ENCODE measurements at regions not wholly inside any gene's neighbourhood (a gene's known extent, or its start where the extent isn't known, plus 50 kb on each side); places are given as distances from the start of the nearest gene placed in this dataset.
A peak's percentile ranks its signal among the peaks of the same experiment; 100 is the strongest.

DNA sequence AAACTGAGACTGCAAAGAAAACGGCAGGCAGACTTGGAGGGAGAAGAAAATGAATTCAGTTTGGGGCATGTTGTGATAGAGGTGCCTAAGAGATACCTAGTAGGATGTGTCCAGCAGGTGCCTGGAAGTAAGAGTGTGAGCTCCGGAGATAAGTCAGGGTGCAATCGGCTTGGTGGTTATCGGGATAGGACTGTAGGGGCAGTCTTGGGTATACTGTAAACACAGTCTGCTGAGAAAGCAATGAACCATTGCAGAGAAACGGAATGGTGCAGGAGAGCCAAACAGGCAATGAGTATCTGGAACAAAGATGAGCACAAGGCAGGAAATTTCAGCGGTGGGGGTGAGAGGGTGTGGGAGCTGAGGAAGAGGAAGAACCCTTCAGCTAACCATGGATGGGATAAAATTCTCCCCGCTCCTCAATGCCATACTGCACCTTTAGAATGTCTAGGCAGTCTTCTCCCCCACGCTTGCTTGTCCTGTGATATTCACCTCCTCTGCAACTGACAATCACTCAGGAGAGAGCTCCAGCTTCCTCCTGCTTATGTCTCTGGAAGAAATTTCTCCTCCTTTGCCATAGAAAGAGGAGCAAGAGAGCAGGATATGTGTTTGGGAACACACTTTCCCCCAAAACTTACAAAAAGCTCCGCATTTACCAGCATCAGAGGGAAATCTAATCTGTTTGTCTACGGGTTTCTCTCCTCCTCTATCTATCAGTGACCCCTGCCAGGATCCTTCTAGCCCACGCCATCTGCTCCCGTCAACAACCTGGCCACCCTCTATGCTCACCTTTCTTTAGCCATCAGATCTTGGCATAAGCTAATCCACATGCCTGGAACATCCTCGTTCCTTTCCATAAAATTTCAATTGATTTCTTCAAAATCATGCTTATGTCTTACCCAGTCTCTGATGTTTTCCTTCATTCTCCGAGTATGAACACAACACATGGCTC is 381.7 kb upstream of the JARID2 start:
- Histone ChIP-seq H3K9ac (ENCODE audit: extremely low read depth, insufficient read length, low read length) (no peak overlapping the region), H3K18ac (ENCODE audit: insufficient read length, low read depth, low read length) (no peak overlapping the region), H2BK120ac (ENCODE audit: low read depth, low read length, poor library complexity, severe bottlenecking) (no peak overlapping the region), H3K4me2 (ENCODE audit: insufficient read depth, insufficient read length, low read length) (no peak overlapping the region), H3K4me1 (ENCODE audit: insufficient read depth, low read length) (peaks cover 14% of the 10 kb centered on the region), H4K20me1 (ENCODE audit: control insufficient read depth, insufficient read depth, insufficient read length) (no peaks in the 10 kb centered on the region), H3T11ph (ENCODE audit: low read length) (no peak overlapping the region), H3K4ac (ENCODE audit: low read depth, low read length) (no peak overlapping the region), H3K79me2 (ENCODE audit: insufficient read depth, low read length) (no peaks in the 10 kb centered on the region), H3K27ac (ENCODE audit: insufficient read length, low read depth, low read length) (no peak overlapping the region), H2AFZ (ENCODE audit: low read length) (no peak overlapping the region), H4K91ac (ENCODE audit: insufficient read length, low read depth, low read length) (no peak overlapping the region), H4K8ac (replicated peaks; ENCODE audit: insufficient read length, low read depth, low read length) (no peak overlapping the region), H2BK12ac (ENCODE audit: insufficient read length, low read depth, low read length) (no peak overlapping the region), H3K79me1 (ENCODE audit: insufficient read depth, low read depth, low read length, poor library complexity, severe bottlenecking) (no peaks in the 10 kb centered on the region), H3K23ac (ENCODE audit: insufficient read length, low read depth, low read length) (no peak overlapping the region), H3K56ac (ENCODE audit: insufficient read length, low read depth, low read length) (no peak overlapping the region), H3K23me2 (ENCODE audit: insufficient read length, low read depth, low read length, poor library complexity, severe bottlenecking) (no peaks in the 10 kb centered on the region), H2BK5ac (ENCODE audit: insufficient read length, low read length) (no peak overlapping the region), H2BK15ac (ENCODE audit: low read depth, low read length) (no peak overlapping the region), H2AK5ac (ENCODE audit: insufficient read length, low read length) (no peak overlapping the region), H3K27me3 (ENCODE audit: insufficient read depth, low read length) (no peaks in the 10 kb centered on the region), H3K14ac (ENCODE audit: insufficient read depth, low read length) (no peak overlapping the region), H3K9me3 (ENCODE audit: control insufficient read depth, low read depth, low read length) (no peaks in the 10 kb centered on the region), H2BK20ac (ENCODE audit: low read depth, low read length, poor library complexity, severe bottlenecking) (peak overlapping the region; percentile 28), H4K5ac (ENCODE audit: insufficient read length, low read depth, low read length) (no peak overlapping the region)
- H3K9me3 Mint-ChIP-seq, result no peaks in the 10 kb centered on the region
- TF ChIP-seq, protein P1, sequence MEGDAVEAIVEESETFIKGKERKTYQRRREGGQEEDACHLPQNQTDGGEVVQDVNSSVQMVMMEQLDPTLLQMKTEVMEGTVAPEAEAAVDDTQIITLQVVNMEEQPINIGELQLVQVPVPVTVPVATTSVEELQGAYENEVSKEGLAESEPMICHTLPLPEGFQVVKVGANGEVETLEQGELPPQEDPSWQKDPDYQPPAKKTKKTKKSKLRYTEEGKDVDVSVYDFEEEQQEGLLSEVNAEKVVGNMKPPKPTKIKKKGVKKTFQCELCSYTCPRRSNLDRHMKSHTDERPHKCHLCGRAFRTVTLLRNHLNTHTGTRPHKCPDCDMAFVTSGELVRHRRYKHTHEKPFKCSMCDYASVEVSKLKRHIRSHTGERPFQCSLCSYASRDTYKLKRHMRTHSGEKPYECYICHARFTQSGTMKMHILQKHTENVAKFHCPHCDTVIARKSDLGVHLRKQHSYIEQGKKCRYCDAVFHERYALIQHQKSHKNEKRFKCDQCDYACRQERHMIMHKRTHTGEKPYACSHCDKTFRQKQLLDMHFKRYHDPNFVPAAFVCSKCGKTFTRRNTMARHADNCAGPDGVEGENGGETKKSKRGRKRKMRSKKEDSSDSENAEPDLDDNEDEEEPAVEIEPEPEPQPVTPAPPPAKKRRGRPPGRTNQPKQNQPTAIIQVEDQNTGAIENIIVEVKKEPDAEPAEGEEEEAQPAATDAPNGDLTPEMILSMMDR (conservative IDR thresholded peaks at IDR 0.05), result peak; percentile 47
- H3K36me3 Mint-ChIP-seq (ENCODE audit: insufficient read depth in 1 of 3, low read depth in 3 of 3), result no peaks in the 10 kb centered on the region; a peak in 1 of 7 replicates
- no CpG with 5 or more reads among the region's 14 CpGs for WGBS (ENCODE audit: extremely low coverage, insufficient read length, low lambda C conversion rate)
- peaks cover 32 to 36% of the 10 kb centered on the region in 2 experiments for H3K4me1 Mint-ChIP-seq
- no peak overlapping the region for H3K4me3 Mint-ChIP-seq
- H3K27me3 Mint-ChIP-seq (ENCODE audit: low read depth), result no peaks in the 10 kb centered on the region
- H3K27ac Mint-ChIP-seq, result peak overlapping the region; percentile 53 to 60 (median 55); a peak in 4 of 7 replicates
- no peak for DNase-seq
